GM12878 (cell line): ENCODE measurements at regions not wholly inside any gene's neighbourhood (a gene's known extent, or its start where the extent isn't known, plus 50 kb on each side); places are given as distances from the start of the nearest gene placed in this dataset.

Source experiments
- ATAC-seq: fragments of 200-7000 bp; cut with Tn5 transposase; 3 replicates; pipeline ENCODE4 v1.9.1; 2020; ENCODE audit warnings: mild to moderate bottlenecking, moderate library complexity
- BruUV-seq: library from RNA; stranded (reverse); fragments of 400-500 nt; replicated peaks from 2 replicates; lab custom pipeline; 2021; lab: Mats Ljungman, UMichigan
- CTCF ChIA-PET: fragments of 300-600 bp; sonication (Branson Sonifier 250); formaldehyde crosslinking; extraction: SDS; loops from one replicate; lab custom pipeline; 2021; ENCODE audit warnings: inconsistent platforms; lab: Yijun Ruan, JAX
- POLR2A ChIA-PET: fragments of 350-600 bp; formaldehyde crosslinking; extraction: SDS; loops from one replicate; lab custom pipeline; 2021; ENCODE audit warnings: inconsistent platforms; lab: Charles Lee
- RAD21 ChIA-PET: fragments of 300-600 bp; sonication (Branson Sonifier 250); formaldehyde crosslinking; loops from one replicate; lab custom pipeline; 2023; ENCODE audit warnings: antibody characterized with exemption; ENCODE audit not compliant: unreplicated experiment; lab: Charles Lee
- SMC1A ChIA-PET: fragments of 300-600 bp; sonication (Branson Sonifier 250); formaldehyde crosslinking; loops from one replicate; lab custom pipeline; 2023; ENCODE audit not compliant: unreplicated experiment, uncharacterized antibody; lab: Charles Lee
- DNase-seq: peaks from one replicate; pipeline ENCODE4 v3.0.0-alpha.2; 2011; ENCODE audit warnings: low read depth, low spot score
- FAIRE-seq: peaks from 3 replicates; lab custom pipeline; 2011; peaks lifted over from hg19 to GRCh38; lab: Jason Lieb, UNC
- H2AFZ ChIP-seq: 2 replicates; pipeline ENCODE4 v1.6.0; 2011; ENCODE audit warnings: low read depth, low read length, control low read depth; ENCODE audit not compliant: control insufficient read depth
- H3K27ac ChIP-seq: 2 replicates; pipeline ENCODE4 v1.5.1; 2011; ENCODE audit warnings: control low read depth; ENCODE audit not compliant: control insufficient read depth, insufficient read depth
- H3K27me3 ChIP-seq, 2 experiments: replicated peaks in 1 of 2; 2 replicates each; pipeline versions ENCODE4 v1.6.0 to v1.6.1; 2011; ENCODE audit warnings: low read length in 1 of 2; ENCODE audit not compliant: control insufficient read depth in 2 of 2, insufficient read depth in 2 of 2
- H3K36me3 ChIP-seq, 2 experiments: 2 replicates each; pipeline ENCODE4 v1.5.1; 2011; ENCODE audit warnings: low read length in 1 of 2; ENCODE audit not compliant: control insufficient read depth in 2 of 2, insufficient read depth in 2 of 2
- H3K4me1 ChIP-seq: 2 replicates; pipeline ENCODE4 v1.6.1; 2011; ENCODE audit warnings: mild to moderate bottlenecking, low read length, moderate library complexity, mixed read lengths; ENCODE audit not compliant: control insufficient read depth, insufficient read depth
- H3K4me2 ChIP-seq: 2 replicates; pipeline ENCODE4 v1.6.0; 2011; ENCODE audit warnings: control low read depth; ENCODE audit not compliant: control insufficient read depth, insufficient read depth
- H3K4me3 ChIP-seq: fragments of 200-600 bp; sonication (generic); 2 replicates; pipeline ENCODE4 v1.5.1; 2016
- H3K79me2 ChIP-seq: 2 replicates; pipeline ENCODE4 v1.6.0; 2011; ENCODE audit warnings: low read length; ENCODE audit not compliant: control insufficient read depth, insufficient read depth
- H3K9ac ChIP-seq: 2 replicates; pipeline ENCODE4 v1.8.0; 2011; ENCODE audit warnings: low read length, control low read depth, mixed read lengths; ENCODE audit not compliant: control insufficient read depth, insufficient read depth
- H3K9me3 ChIP-seq: replicated peaks from 3 replicates; pipeline ENCODE4 v1.5.1; 2011; ENCODE audit warnings: mild to moderate bottlenecking, low read length; ENCODE audit not compliant: control insufficient read depth, insufficient read depth
- H4K20me1 ChIP-seq: 2 replicates; pipeline ENCODE4 v1.6.0; 2011; ENCODE audit not compliant: control insufficient read depth, insufficient read depth
- CBX3 ChIP-seq: fragments of 200-600 bp; sonication (generic); IDR thresholded peaks from 2 replicates; pipeline ENCODE4 v1.6.1; 2016; ENCODE audit warnings: low read depth, borderline replicate concordance
- CEBPB ChIP-seq, 2 experiments: fragments of 150-350 bp in 1 of 2; IDR thresholded peaks; 2 replicates each; pipeline ENCODE4 v1.6.1; 2012 to 2014; ENCODE audit warnings: low read depth in 2 of 2, low read length in 2 of 2, borderline replicate concordance in 1 of 2, inconsistent platforms in 1 of 2
- EZH2 ChIP-seq: IDR thresholded peaks from 2 replicates; pipeline ENCODE4 v1.6.1; 2012; ENCODE audit warnings: low read depth, mild to moderate bottlenecking, control low read depth, inconsistent platforms, low read length, borderline replicate concordance; ENCODE audit not compliant: control insufficient read depth
- IRF4 ChIP-seq: IDR thresholded peaks from 2 replicates; pipeline ENCODE4 v1.6.1; 2011; ENCODE audit warnings: low read depth, low read length
- KAT2A ChIP-seq: conservative IDR thresholded peaks from 2 replicates; pipeline ENCODE4 v1.6.1; 2011; ENCODE audit warnings: low read depth, low read length; ENCODE audit not compliant: control insufficient read depth
- NKRF ChIP-seq: fragments of 450-650 bp; conservative IDR thresholded peaks from 2 replicates; pipeline ENCODE4 v1.6.1; 2017; ENCODE audit warnings: mild to moderate bottlenecking, moderate library complexity
- NR2C1 ChIP-seq: fragments of 450-650 bp; IDR thresholded peaks from 2 replicates; pipeline ENCODE4 v1.6.1; 2017; ENCODE audit warnings: antibody characterized with exemption, mild to moderate bottlenecking, moderate library complexity
- NR2F1 ChIP-seq: fragments of 450-650 bp; conservative IDR thresholded peaks from 2 replicates; pipeline ENCODE4 v1.6.1; 2017; ENCODE audit warnings: mild to moderate bottlenecking
- PBX3 ChIP-seq: IDR thresholded peaks from 2 replicates; pipeline ENCODE4 v1.6.1; 2011; ENCODE audit warnings: mild to moderate bottlenecking, low read depth, low read length, moderate library complexity; ENCODE audit not compliant: insufficient replicate concordance
- POLR2AphosphoS5 ChIP-seq: IDR thresholded peaks from 2 replicates; pipeline ENCODE4 v1.6.1; 2011; ENCODE audit warnings: mild to moderate bottlenecking, low read length, inconsistent platforms
- SUZ12 ChIP-seq: fragments of 200-600 bp; sonication (generic); IDR thresholded peaks from one replicate; pipeline ENCODE4 v1.6.1; 2018; ENCODE audit warnings: antibody characterized with exemption, mild to moderate bottlenecking; ENCODE audit not compliant: unreplicated experiment
- TARDBP ChIP-seq: IDR thresholded peaks from 2 replicates; pipeline ENCODE4 v1.6.1; 2016; ENCODE audit warnings: borderline replicate concordance
- TCF3 ChIP-seq: IDR thresholded peaks from 2 replicates; pipeline ENCODE4 v1.6.1; 2012; ENCODE audit warnings: low read depth, mild to moderate bottlenecking, low read length, borderline replicate concordance; ENCODE audit not compliant: insufficient read depth
- WGBS: methylation state at CpG from one replicate; pipeline ENCODE4 v1.1.6; 2016; ENCODE audit warnings: low lambda C conversion rate; ENCODE audit not compliant: insufficient replicate concordance, insufficient coverage; ENCODE audit errors: missing lambda C conversion rate; 5-methylcytosine and 5-hydroxymethylcytosine counted together
- in situ Hi-C: fragments of 300-500 bp; cut with MboI; formaldehyde crosslinking; loops from 9 replicates; pipeline ENCODE4 v1.14.3; 2018; ENCODE audit warnings: mixed read lengths
- intact Hi-C: fragments of 100-400 bp; cut with micrococcal nuclease; formaldehyde crosslinking; loops from one replicate; pipeline ENCODE4 v1.14.2; 2022; ENCODE audit not compliant: unreplicated experiment

GRCh38 chr3:113100063-113100462 lies 109.3 kb downstream of the GTPBP8 start (continued):
- no peak for TF ChIP-seq IRF4
- TF ChIP-seq NR2F1, result no peak
- no peak for TF ChIP-seq SUZ12
- TF ChIP-seq NKRF, result no peak
- TF ChIP-seq TCF3, result no peak
- no peak for TF ChIP-seq PBX3
- no peak for TF ChIP-seq CEBPB (IDR thresholded peaks at IDR 0.05; ENCODE audit: borderline replicate concordance in 1 of 2, low read depth in 2 of 2, low read length in 2 of 2)
- no peak for TF ChIP-seq NR2C1

GRCh38 chr3:113103588-113103987 lies 107.8 kb upstream of the BOC start:
- in situ Hi-C loops (no loop called here), intact Hi-C loops (no loop called here)
- no peaks in the 10 kb centered on the region for H4K20me1 ChIP-seq
- no peaks in the 10 kb centered on the region for H3K79me2 ChIP-seq
- no peak overlapping the region for H2AFZ ChIP-seq
- H3K27ac ChIP-seq, result no peak overlapping the region
- WGBS, result 33% methylated on average over 2 of the region's 2 CpGs
- POLR2A ChIA-PET, result no interaction called here
- no peak overlapping the region for H3K9ac ChIP-seq
- ATAC-seq (no peak), DNase-seq (no peak), FAIRE-seq (no peak)
- RAD21 ChIA-PET, result no interaction called here
- no TSS peak for BruUV-seq
- no peaks in the 10 kb centered on the region for H3K9me3 ChIP-seq
- H3K27me3 ChIP-seq, result no peaks in the 10 kb centered on the region
- no peak overlapping the region for H3K4me2 ChIP-seq
- H3K4me3 ChIP-seq, result no peak overlapping the region
- SMC1A ChIA-PET, result no interaction called here
- CTCF ChIA-PET, result no interaction called here
- TF ChIP-seq POLR2AphosphoS5 (no peak), TARDBP (no peak), KAT2A (no peak), EZH2 (no peak), CBX3 (no peak)
- TF ChIP-seq, all 136 proteins: peak for 0
- Histone ChIP-seq H3K36me3 (no peaks in the 10 kb centered on the region), H3K4me1 (no peaks in the 10 kb centered on the region)
